ENCODE measurements at regions not wholly inside any gene's neighbourhood (a gene's known extent, or its start where the extent isn't known, plus 50 kb on each side); places are given as distances from the start of the nearest gene placed in this dataset.

GRCh38 chr2:17299891-17300540, 218.2 kb downstream of the RAD51AP2 start:
- Histone ChIP-seq H3K36me3 (ENCODE audit: control insufficient read depth, insufficient read depth, low read length) (no peaks in the 10 kb centered on the region), H3K4me1 (ENCODE audit: control insufficient read depth, insufficient read depth, low read length) (no peaks in the 10 kb centered on the region), H3K27ac (ENCODE audit: low read length) (no peak overlapping the region), H3K4me3 (ENCODE audit: low read length) (no peak overlapping the region), H3K9me3 (ENCODE audit: control insufficient read depth, insufficient read depth, low read length) (no peaks in the 10 kb centered on the region), H3K27me3 (ENCODE audit: control insufficient read depth, insufficient read depth, low read length) (no peaks in the 10 kb centered on the region)
- H3K36me3 Mint-ChIP-seq: no peaks in the 10 kb centered on the region
- no peak overlapping the region for H3K27ac Mint-ChIP-seq
- H3K4me3 Mint-ChIP-seq: no peak overlapping the region
- ATAC-seq (no peak), DNase-seq (no peak)
- peaks cover 5 to 13% of the 10 kb centered on the region in 2 donors for H3K9me3 Mint-ChIP-seq
- intact Hi-C loops (cut with micrococcal nuclease): no loop called here
- no peak for TF ChIP-seq CTCF (IDR thresholded peaks at IDR 0.05)
- H3K27me3 Mint-ChIP-seq (ENCODE audit: low read depth in 2 of 2): no peaks in the 10 kb centered on the region
- no peaks in the 10 kb centered on the region for H3K4me1 Mint-ChIP-seq

GRCh38 chr2:17298453-17298852, 219.8 kb downstream of the RAD51AP2 start:
- Histone ChIP-seq H3K27me3 (ENCODE audit: control insufficient read depth, insufficient read depth, low read length) (no peaks in the 10 kb centered on the region), H3K36me3 (ENCODE audit: control insufficient read depth, insufficient read depth, low read length) (no peaks in the 10 kb centered on the region), H3K27ac (ENCODE audit: low read length) (no peak overlapping the region), H3K4me1 (ENCODE audit: control insufficient read depth, insufficient read depth, low read length) (no peaks in the 10 kb centered on the region), H3K9me3 (ENCODE audit: control insufficient read depth, insufficient read depth, low read length) (no peaks in the 10 kb centered on the region), H3K4me3 (ENCODE audit: low read length) (no peak overlapping the region)
- intact Hi-C loops (cut with micrococcal nuclease): no loop called here
- Mint-ChIP-seq H3K4me3 (no peak overlapping the region), H3K9me3 (peaks cover 5 to 13% of the 10 kb centered on the region in 2 donors), H3K4me1 (no peaks in the 10 kb centered on the region), H3K27ac (no peak overlapping the region), H3K27me3 (ENCODE audit: low read depth in 2 of 2) (no peaks in the 10 kb centered on the region), H3K36me3 (no peaks in the 10 kb centered on the region)
- TF ChIP-seq CTCF (IDR thresholded peaks at IDR 0.05): no peak
- DNase-seq: no peak
- WGBS (ENCODE audit: insufficient coverage): 60% methylated on average over 2 of the region's 2 CpGs
- no peak for ATAC-seq

GRCh38 chr2:17296686-17297085, 221.6 kb downstream of the RAD51AP2 start:
- intact Hi-C loops (cut with micrococcal nuclease): no loop called here
- Mint-ChIP-seq H3K9me3 (peaks cover 5 to 13% of the 10 kb centered on the region in 2 donors), H3K36me3 (no peaks in the 10 kb centered on the region), H3K4me1 (no peaks in the 10 kb centered on the region), H3K27me3 (ENCODE audit: low read depth in 2 of 2) (no peaks in the 10 kb centered on the region), H3K4me3 (no peak overlapping the region), H3K27ac (no peak overlapping the region)
- Histone ChIP-seq H3K9me3 (ENCODE audit: control insufficient read depth, insufficient read depth, low read length) (no peaks in the 10 kb centered on the region), H3K4me1 (ENCODE audit: control insufficient read depth, insufficient read depth, low read length) (no peaks in the 10 kb centered on the region), H3K27me3 (ENCODE audit: control insufficient read depth, insufficient read depth, low read length) (no peaks in the 10 kb centered on the region), H3K36me3 (ENCODE audit: control insufficient read depth, insufficient read depth, low read length) (no peaks in the 10 kb centered on the region), H3K27ac (ENCODE audit: low read length) (no peak overlapping the region), H3K4me3 (ENCODE audit: low read length) (no peak overlapping the region)
- TF ChIP-seq CTCF (IDR thresholded peaks at IDR 0.05): no peak
- ATAC-seq (no peak), DNase-seq (no peak)

- H3K27me3 ChIP-seq (ENCODE audit: control insufficient read depth, insufficient read depth, low read length): no peaks in the 10 kb centered on the region
- no peaks in the 10 kb centered on the region for H3K4me1 Mint-ChIP-seq
- peaks cover 2 to 6% of the 10 kb centered on the region in 2 donors for H3K9me3 Mint-ChIP-seq
These were observed 228.6 kb downstream of the RAD51AP2 start for GRCh38 chr2:17289669-17290068.

More at GRCh38 chr2:17289669-17290068, 228.6 kb downstream of the RAD51AP2 start:
- TF ChIP-seq CTCF (IDR thresholded peaks at IDR 0.05): no peak
- Histone ChIP-seq H3K27ac (ENCODE audit: low read length) (no peak overlapping the region), H3K4me3 (ENCODE audit: low read length) (no peak overlapping the region), H3K4me1 (ENCODE audit: control insufficient read depth, insufficient read depth, low read length) (no peaks in the 10 kb centered on the region), H3K36me3 (ENCODE audit: control insufficient read depth, insufficient read depth, low read length) (no peaks in the 10 kb centered on the region), H3K9me3 (ENCODE audit: control insufficient read depth, insufficient read depth, low read length) (no peaks in the 10 kb centered on the region)
- ATAC-seq (no peak), DNase-seq (no peak)
- WGBS (ENCODE audit: insufficient coverage): 88% methylated on average over 3 of the region's 3 CpGs
- intact Hi-C loops (cut with micrococcal nuclease): no loop called here
- H3K27ac Mint-ChIP-seq: no peak overlapping the region
- H3K36me3 Mint-ChIP-seq: no peaks in the 10 kb centered on the region
- no peak overlapping the region for H3K4me3 Mint-ChIP-seq
- H3K27me3 Mint-ChIP-seq (ENCODE audit: low read depth in 2 of 2): no peaks in the 10 kb centered on the region
